GM23338 (cell line): ENCODE measurements at regions not wholly inside any gene's neighbourhood (a gene's known extent, or its start where the extent isn't known, plus 50 kb on each side); places are given as distances from the start of the nearest gene placed in this dataset.

Experiments used
- ATAC-seq: fragments of 200-7000 bp; cut with Tn5 transposase; 3 replicates; pipeline ENCODE4 v1.9.1; 2020
- DNase-seq: peaks from one replicate; pipeline ENCODE4 v3.0.0-alpha.2; 2015; ENCODE audit warnings: low spot score
- H2AFZ ChIP-seq: fragments of 200-600 bp; sonication (generic); 2 replicates; pipeline ENCODE4 v1.8.0; 2016; ENCODE audit warnings: antibody characterized with exemption, mild to moderate bottlenecking, moderate library complexity
- H3F3A ChIP-seq: fragments of 200-600 bp; sonication (generic); replicated peaks from 2 replicates; pipeline ENCODE4 v1.8.0; 2017; ENCODE audit warnings: antibody characterized with exemption, mixed run types, low read depth
- H3K27ac ChIP-seq: fragments of 200-600 bp; sonication (generic); 2 replicates; pipeline ENCODE4 v1.6.1; 2016; ENCODE audit warnings: low read depth
- H3K27me3 ChIP-seq: fragments of 200-600 bp; sonication (generic); 2 replicates; pipeline ENCODE4 v1.8.0; 2016; ENCODE audit warnings: mild to moderate bottlenecking, mixed run types, moderate library complexity; ENCODE audit not compliant: insufficient read depth
- H3K36me3 ChIP-seq: fragments of 200-600 bp; sonication (generic); 2 replicates; pipeline ENCODE4 v1.8.0; 2016; ENCODE audit warnings: mild to moderate bottlenecking; ENCODE audit not compliant: insufficient read depth
- H3K4me1 ChIP-seq: fragments of 200-600 bp; sonication (generic); 2 replicates; pipeline ENCODE4 v1.8.0; 2016; ENCODE audit warnings: mild to moderate bottlenecking, moderate library complexity; ENCODE audit not compliant: insufficient read depth
- H3K4me2 ChIP-seq: fragments of 200-600 bp; sonication (generic); 2 replicates; pipeline ENCODE4 v1.7.1; 2017; ENCODE audit warnings: mixed run types
- H3K4me3 ChIP-seq: fragments of 200-600 bp; sonication (generic); 2 replicates; pipeline ENCODE4 v1.6.1; 2016; ENCODE audit warnings: mixed run types
- H3K79me2 ChIP-seq: fragments of 200-600 bp; sonication (generic); replicated peaks from 2 replicates; pipeline ENCODE4 v1.8.0; 2017; ENCODE audit warnings: mild to moderate bottlenecking; ENCODE audit not compliant: insufficient read depth
- H3K9me2 ChIP-seq: fragments of 200-600 bp; sonication (generic); 2 replicates; pipeline ENCODE4 v1.8.0; 2017; ENCODE audit not compliant: insufficient read depth
- H4K20me1 ChIP-seq: fragments of 200-600 bp; sonication (generic); replicated peaks from 2 replicates; pipeline ENCODE4 v1.8.0; 2017; ENCODE audit warnings: mild to moderate bottlenecking; ENCODE audit not compliant: insufficient read depth
- H3K27ac Mint-ChIP-seq: 2 replicates; pipeline ENCODE4 v1.8.0; 2020; ENCODE audit warnings: inconsistent platforms, mild to moderate bottlenecking, moderate library complexity, mixed read lengths
- H3K27me3 Mint-ChIP-seq: 3 replicates; pipeline ENCODE4 v1.8.0; 2022; ENCODE audit warnings: low read depth, mild to moderate bottlenecking, moderate library complexity, mixed read lengths, inconsistent platforms; ENCODE audit not compliant: insufficient read depth, poor library complexity
- H3K36me3 Mint-ChIP-seq: 3 replicates; pipeline ENCODE4 v1.8.0; 2021; ENCODE audit warnings: low read depth, mild to moderate bottlenecking, inconsistent platforms, moderate library complexity, mixed read lengths
- H3K4me1 Mint-ChIP-seq: 3 replicates; pipeline ENCODE4 v1.8.0; 2020; ENCODE audit warnings: mild to moderate bottlenecking, inconsistent platforms, mixed read lengths
- H3K4me3 Mint-ChIP-seq: 3 replicates; pipeline ENCODE4 v1.8.0; 2021; ENCODE audit warnings: moderate library complexity, mild to moderate bottlenecking, inconsistent platforms, mixed read lengths
- H3K9me3 Mint-ChIP-seq: 3 replicates; pipeline ENCODE4 v1.8.0; 2020; ENCODE audit warnings: moderate library complexity, mild to moderate bottlenecking, inconsistent platforms, mixed read lengths
- CREB1 ChIP-seq: fragments of 250-450 bp; sonication (Bioruptor Pico); IDR thresholded peaks from 2 replicates; pipeline ENCODE4 v1.5.0; 2020; ENCODE audit warnings: low read depth, mild to moderate bottlenecking, moderate library complexity
- EZH2 ChIP-seq: fragments of 200-600 bp; sonication (generic); IDR thresholded peaks from one replicate; pipeline ENCODE4 v1.8.0; 2017; ENCODE audit warnings: antibody characterized with exemption, mild to moderate bottlenecking, low read depth; ENCODE audit not compliant: unreplicated experiment
- EZH2phosphoT487 ChIP-seq: fragments of 200-600 bp; sonication (generic); IDR thresholded peaks from one replicate; pipeline ENCODE4 v1.8.1; 2018; ENCODE audit warnings: antibody characterized with exemption; ENCODE audit not compliant: unreplicated experiment
- NANOG ChIP-seq: IDR thresholded peaks from 2 replicates; pipeline ENCODE4 v1.6.1; 2016; ENCODE audit warnings: antibody characterized with exemption, borderline replicate concordance
- POLR2AphosphoS5 ChIP-seq: IDR thresholded peaks from 2 replicates; pipeline ENCODE4 v1.6.1; 2016; ENCODE audit warnings: antibody characterized with exemption, low read depth
- ZNF114 ChIP-seq: fragments of 250-450 bp; sonication (Bioruptor Pico); IDR thresholded peaks from 2 replicates; pipeline ENCODE4 v1.5.0; 2020; ENCODE audit warnings: mild to moderate bottlenecking, moderate library complexity
- ZNF331 ChIP-seq: fragments of 250-450 bp; sonication (Bioruptor Pico); IDR thresholded peaks from 2 replicates; pipeline ENCODE4 v1.5.0; 2020; ENCODE audit warnings: low read depth, mild to moderate bottlenecking, moderate library complexity
- TF ChIP-seq, protein P1 (sequence below): IDR thresholded peaks from one replicate; pipeline ENCODE4 v1.6.1; 2018; ENCODE audit warnings: antibody characterized with exemption; ENCODE audit not compliant: unreplicated experiment
- TF ChIP-seq, protein P2 (sequence below): fragments of 250-450 bp; sonication (Bioruptor Pico); IDR thresholded peaks from 2 replicates; pipeline ENCODE4 v1.5.0; 2020; ENCODE audit warnings: mild to moderate bottlenecking, moderate library complexity
- TF ChIP-seq, protein P3 (sequence below): IDR thresholded peaks from 2 replicates; pipeline ENCODE4 v1.6.1; 2016; ENCODE audit warnings: antibody characterized with exemption

DNA sequence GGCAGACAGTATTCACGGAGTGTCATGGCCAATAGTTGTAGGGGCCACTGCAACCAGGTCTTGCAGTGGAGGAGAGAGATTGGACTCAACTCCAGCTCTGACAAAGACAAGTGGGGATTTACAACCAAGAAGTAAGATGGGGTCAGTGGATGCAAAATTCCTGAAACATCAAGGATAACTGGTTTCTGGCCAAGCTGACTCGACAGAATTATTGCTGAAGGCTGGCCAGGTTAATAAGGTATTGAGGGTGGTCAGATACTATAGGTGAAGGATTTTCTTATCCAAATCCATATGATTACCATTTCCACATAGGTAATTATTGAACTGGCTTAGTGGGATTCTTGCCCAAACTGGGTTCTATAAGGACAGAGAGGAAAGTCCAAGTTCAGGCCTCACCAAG, 64.9 kb upstream of the FOXG1 start:
- Histone ChIP-seq H3K27me3 (no peaks in the 10 kb centered on the region), H3K79me2 (no peaks in the 10 kb centered on the region), H3K36me3 (no peaks in the 10 kb centered on the region), H3K27ac (no peak overlapping the region), H3K4me3 (no peak overlapping the region), H3K9me2 (no peaks in the 10 kb centered on the region), H4K20me1 (no peaks in the 10 kb centered on the region), H2AFZ (no peak overlapping the region), H3K4me1 (no peaks in the 10 kb centered on the region), H3F3A (no peaks in the 10 kb centered on the region), H3K4me2 (no peak overlapping the region)
- Mint-ChIP-seq H3K27ac (no peak overlapping the region), H3K27me3 (no peaks in the 10 kb centered on the region), H3K36me3 (no peaks in the 10 kb centered on the region), H3K4me3 (no peak overlapping the region), H3K4me1 (no peaks in the 10 kb centered on the region), H3K9me3 (no peaks in the 10 kb centered on the region)
- ATAC-seq (no peak), DNase-seq (no peak)
- TF ChIP-seq, protein P1, sequence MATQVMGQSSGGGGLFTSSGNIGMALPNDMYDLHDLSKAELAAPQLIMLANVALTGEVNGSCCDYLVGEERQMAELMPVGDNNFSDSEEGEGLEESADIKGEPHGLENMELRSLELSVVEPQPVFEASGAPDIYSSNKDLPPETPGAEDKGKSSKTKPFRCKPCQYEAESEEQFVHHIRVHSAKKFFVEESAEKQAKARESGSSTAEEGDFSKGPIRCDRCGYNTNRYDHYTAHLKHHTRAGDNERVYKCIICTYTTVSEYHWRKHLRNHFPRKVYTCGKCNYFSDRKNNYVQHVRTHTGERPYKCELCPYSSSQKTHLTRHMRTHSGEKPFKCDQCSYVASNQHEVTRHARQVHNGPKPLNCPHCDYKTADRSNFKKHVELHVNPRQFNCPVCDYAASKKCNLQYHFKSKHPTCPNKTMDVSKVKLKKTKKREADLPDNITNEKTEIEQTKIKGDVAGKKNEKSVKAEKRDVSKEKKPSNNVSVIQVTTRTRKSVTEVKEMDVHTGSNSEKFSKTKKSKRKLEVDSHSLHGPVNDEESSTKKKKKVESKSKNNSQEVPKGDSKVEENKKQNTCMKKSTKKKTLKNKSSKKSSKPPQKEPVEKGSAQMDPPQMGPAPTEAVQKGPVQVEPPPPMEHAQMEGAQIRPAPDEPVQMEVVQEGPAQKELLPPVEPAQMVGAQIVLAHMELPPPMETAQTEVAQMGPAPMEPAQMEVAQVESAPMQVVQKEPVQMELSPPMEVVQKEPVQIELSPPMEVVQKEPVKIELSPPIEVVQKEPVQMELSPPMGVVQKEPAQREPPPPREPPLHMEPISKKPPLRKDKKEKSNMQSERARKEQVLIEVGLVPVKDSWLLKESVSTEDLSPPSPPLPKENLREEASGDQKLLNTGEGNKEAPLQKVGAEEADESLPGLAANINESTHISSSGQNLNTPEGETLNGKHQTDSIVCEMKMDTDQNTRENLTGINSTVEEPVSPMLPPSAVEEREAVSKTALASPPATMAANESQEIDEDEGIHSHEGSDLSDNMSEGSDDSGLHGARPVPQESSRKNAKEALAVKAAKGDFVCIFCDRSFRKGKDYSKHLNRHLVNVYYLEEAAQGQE = no peak
- no peak for TF ChIP-seq NANOG

DNA sequence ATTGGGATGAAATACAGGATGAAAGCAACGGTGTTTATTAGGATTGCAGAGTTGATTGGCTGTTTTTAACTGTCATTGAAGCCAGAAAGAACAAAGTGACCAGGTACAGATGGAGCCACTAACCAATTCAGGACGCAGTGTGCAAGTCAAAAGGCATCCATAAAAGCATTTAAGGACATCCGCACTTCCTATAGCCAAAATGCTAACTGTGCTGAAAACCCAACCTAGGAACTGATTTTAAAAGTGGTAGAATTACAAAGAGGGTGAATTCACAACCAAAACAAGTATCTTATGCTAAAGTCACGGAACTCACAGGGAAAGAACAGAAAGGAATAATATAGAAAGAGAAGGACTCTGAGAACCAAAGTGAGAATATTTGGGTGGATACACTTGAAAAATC, 63.1 kb upstream of the FOXG1 start:
- Histone ChIP-seq H3K4me2 (no peak overlapping the region), H3F3A (no peaks in the 10 kb centered on the region), H2AFZ (no peak overlapping the region), H3K4me3 (no peak overlapping the region), H3K36me3 (no peaks in the 10 kb centered on the region), H3K27me3 (no peaks in the 10 kb centered on the region), H3K9me2 (no peaks in the 10 kb centered on the region), H4K20me1 (no peaks in the 10 kb centered on the region), H3K4me1 (no peaks in the 10 kb centered on the region), H3K27ac (no peak overlapping the region), H3K79me2 (no peaks in the 10 kb centered on the region)
- Mint-ChIP-seq H3K4me1 (no peaks in the 10 kb centered on the region), H3K9me3 (no peaks in the 10 kb centered on the region), H3K36me3 (no peaks in the 10 kb centered on the region), H3K27me3 (no peaks in the 10 kb centered on the region), H3K4me3 (no peak overlapping the region), H3K27ac (no peak overlapping the region)
- no peak for DNase-seq
- no peak for ATAC-seq
- no peak for TF ChIP-seq EZH2phosphoT487
- TF ChIP-seq, protein P2, sequence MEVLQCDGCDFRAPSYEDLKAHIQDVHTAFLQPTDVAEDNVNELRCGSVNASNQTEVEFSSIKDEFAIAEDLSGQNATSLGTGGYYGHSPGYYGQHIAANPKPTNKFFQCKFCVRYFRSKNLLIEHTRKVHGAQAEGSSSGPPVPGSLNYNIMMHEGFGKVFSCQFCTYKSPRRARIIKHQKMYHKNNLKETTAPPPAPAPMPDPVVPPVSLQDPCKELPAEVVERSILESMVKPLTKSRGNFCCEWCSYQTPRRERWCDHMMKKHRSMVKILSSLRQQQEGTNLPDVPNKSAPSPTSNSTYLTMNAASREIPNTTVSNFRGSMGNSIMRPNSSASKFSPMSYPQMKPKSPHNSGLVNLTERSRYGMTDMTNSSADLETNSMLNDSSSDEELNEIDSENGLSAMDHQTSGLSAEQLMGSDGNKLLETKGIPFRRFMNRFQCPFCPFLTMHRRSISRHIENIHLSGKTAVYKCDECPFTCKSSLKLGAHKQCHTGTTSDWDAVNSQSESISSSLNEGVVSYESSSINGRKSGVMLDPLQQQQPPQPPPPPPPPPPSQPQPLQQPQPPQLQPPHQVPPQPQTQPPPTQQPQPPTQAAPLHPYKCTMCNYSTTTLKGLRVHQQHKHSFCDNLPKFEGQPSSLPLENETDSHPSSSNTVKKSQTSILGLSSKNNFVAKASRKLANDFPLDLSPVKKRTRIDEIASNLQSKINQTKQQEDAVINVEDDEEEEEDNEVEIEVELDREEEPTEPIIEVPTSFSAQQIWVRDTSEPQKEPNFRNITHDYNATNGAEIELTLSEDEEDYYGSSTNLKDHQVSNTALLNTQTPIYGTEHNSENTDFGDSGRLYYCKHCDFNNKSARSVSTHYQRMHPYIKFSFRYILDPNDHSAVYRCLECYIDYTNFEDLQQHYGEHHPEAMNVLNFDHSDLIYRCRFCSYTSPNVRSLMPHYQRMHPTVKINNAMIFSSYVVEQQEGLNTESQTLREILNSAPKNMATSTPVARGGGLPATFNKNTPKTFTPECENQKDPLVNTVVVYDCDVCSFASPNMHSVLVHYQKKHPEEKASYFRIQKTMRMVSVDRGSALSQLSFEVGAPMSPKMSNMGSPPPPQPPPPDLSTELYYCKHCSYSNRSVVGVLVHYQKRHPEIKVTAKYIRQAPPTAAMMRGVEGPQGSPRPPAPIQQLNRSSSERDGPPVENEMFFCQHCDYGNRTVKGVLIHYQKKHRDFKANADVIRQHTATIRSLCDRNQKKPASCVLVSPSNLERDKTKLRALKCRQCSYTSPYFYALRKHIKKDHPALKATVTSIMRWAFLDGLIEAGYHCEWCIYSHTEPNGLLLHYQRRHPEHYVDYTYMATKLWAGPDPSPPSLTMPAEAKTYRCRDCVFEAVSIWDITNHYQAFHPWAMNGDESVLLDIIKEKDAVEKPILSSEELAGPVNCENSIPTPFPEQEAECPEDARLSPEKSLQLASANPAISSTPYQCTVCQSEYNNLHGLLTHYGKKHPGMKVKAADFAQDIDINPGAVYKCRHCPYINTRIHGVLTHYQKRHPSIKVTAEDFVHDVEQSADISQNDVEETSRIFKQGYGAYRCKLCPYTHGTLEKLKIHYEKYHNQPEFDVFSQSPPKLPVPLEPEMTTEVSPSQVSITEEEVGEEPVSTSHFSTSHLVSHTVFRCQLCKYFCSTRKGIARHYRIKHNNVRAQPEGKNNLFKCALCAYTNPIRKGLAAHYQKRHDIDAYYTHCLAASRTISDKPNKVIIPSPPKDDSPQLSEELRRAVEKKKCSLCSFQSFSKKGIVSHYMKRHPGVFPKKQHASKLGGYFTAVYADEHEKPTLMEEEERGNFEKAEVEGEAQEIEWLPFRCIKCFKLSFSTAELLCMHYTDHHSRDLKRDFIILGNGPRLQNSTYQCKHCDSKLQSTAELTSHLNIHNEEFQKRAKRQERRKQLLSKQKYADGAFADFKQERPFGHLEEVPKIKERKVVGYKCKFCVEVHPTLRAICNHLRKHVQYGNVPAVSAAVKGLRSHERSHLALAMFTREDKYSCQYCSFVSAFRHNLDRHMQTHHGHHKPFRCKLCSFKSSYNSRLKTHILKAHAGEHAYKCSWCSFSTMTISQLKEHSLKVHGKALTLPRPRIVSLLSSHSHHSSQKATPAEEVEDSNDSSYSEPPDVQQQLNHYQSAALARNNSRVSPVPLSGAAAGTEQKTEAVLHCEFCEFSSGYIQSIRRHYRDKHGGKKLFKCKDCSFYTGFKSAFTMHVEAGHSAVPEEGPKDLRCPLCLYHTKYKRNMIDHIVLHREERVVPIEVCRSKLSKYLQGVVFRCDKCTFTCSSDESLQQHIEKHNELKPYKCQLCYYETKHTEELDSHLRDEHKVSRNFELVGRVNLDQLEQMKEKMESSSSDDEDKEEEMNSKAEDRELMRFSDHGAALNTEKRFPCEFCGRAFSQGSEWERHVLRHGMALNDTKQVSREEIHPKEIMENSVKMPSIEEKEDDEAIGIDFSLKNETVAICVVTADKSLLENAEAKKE (CRISPR knock-in tag) = no peak
- no peak for TF ChIP-seq CREB1 (CRISPR knock-in tag)
- TF ChIP-seq, protein P3, sequence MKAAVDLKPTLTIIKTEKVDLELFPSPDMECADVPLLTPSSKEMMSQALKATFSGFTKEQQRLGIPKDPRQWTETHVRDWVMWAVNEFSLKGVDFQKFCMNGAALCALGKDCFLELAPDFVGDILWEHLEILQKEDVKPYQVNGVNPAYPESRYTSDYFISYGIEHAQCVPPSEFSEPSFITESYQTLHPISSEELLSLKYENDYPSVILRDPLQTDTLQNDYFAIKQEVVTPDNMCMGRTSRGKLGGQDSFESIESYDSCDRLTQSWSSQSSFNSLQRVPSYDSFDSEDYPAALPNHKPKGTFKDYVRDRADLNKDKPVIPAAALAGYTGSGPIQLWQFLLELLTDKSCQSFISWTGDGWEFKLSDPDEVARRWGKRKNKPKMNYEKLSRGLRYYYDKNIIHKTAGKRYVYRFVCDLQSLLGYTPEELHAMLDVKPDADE = no peak
- TF ChIP-seq NANOG = no peak
- no peak for TF ChIP-seq ZNF114
- no peak for TF ChIP-seq EZH2
- TF ChIP-seq POLR2AphosphoS5 = no peak
- TF ChIP-seq ZNF331 (CRISPR knock-in tag) = no peak
